HEK293T (cell line): ENCODE measurements at regions not wholly inside any gene's neighbourhood (a gene's known extent, or its start where the extent isn't known, plus 50 kb on each side); places are given as distances from the start of the nearest gene placed in this dataset.

Source experiments
- BHLHE40 ChIP-seq: fragments of 450-650 bp; IDR thresholded peaks from 2 replicates; pipeline ENCODE4 v1.6.1; 2016; ENCODE audit warnings: mild to moderate bottlenecking, moderate library complexity, borderline replicate concordance
- CTBP1 ChIP-seq: fragments of 450-650 bp; IDR thresholded peaks from 2 replicates; pipeline ENCODE4 v1.6.1; 2016; ENCODE audit warnings: borderline replicate concordance
- ELF4 ChIP-seq: fragments of 450-650 bp; IDR thresholded peaks from 2 replicates; pipeline ENCODE4 v1.6.1; 2017; ENCODE audit warnings: antibody characterized with exemption
- FOXA1 ChIP-seq: fragments of 450-650 bp; IDR thresholded peaks from 2 replicates; pipeline ENCODE4 v1.6.1; 2016; ENCODE audit warnings: mild to moderate bottlenecking
- FOXM1 ChIP-seq: fragments of 450-650 bp; IDR thresholded peaks from 2 replicates; pipeline ENCODE4 v1.6.1; 2017; ENCODE audit warnings: mild to moderate bottlenecking, borderline replicate concordance
- HDGF ChIP-seq: fragments of 450-650 bp; IDR thresholded peaks from 2 replicates; pipeline ENCODE4 v1.6.1; 2017; ENCODE audit warnings: antibody characterized with exemption, borderline replicate concordance
- L3MBTL2 ChIP-seq: fragments of 450-650 bp; conservative IDR thresholded peaks from 2 replicates; pipeline ENCODE4 v1.6.1; 2016; ENCODE audit warnings: mild to moderate bottlenecking
- LEF1 ChIP-seq: fragments of 450-650 bp; IDR thresholded peaks from 2 replicates; pipeline ENCODE4 v1.6.1; 2017; ENCODE audit warnings: mild to moderate bottlenecking, borderline replicate concordance
- NFRKB ChIP-seq: fragments of 450-650 bp; IDR thresholded peaks from 2 replicates; pipeline ENCODE4 v1.6.1; 2016; ENCODE audit warnings: mild to moderate bottlenecking, moderate library complexity
- SP1 ChIP-seq: fragments of 450-650 bp; IDR thresholded peaks from 2 replicates; pipeline ENCODE4 v1.6.1; 2017
- SUZ12 ChIP-seq: fragments of 450-650 bp; IDR thresholded peaks from 2 replicates; pipeline ENCODE4 v1.6.1; 2016; ENCODE audit warnings: mild to moderate bottlenecking
- TARDBP ChIP-seq: fragments of 450-650 bp; IDR thresholded peaks from 2 replicates; pipeline ENCODE4 v1.6.1; 2016

GRCh38 chr5:31095796-31096195, 97.7 kb upstream of the CDH6 start:
- TF ChIP-seq ELF4 (no peak), SUZ12 (no peak), FOXA1 (no peak), BHLHE40 (no peak), SP1 (no peak), HDGF (no peak), L3MBTL2 (no peak), CTBP1 (no peak), LEF1 (no peak), FOXM1 (no peak), NFRKB (no peak), TARDBP (no peak)
